ENCODE measurements at regions not wholly inside any gene's neighbourhood (a gene's known extent, or its start where the extent isn't known, plus 50 kb on each side); places are given as distances from the start of the nearest gene placed in this dataset.

- intact Hi-C loops (cut with DNase I; ENCODE audit: low total_unique reads): no loop called here
- no peaks in the 10 kb centered on the region for H3K36me3 ChIP-seq (ENCODE audit: low read depth, missing control alignments)
- no peak for DNase-seq
- TF ChIP-seq POLR2A (IDR thresholded peaks at IDR 0.05): no peak
- TF ChIP-seq, protein P1, sequence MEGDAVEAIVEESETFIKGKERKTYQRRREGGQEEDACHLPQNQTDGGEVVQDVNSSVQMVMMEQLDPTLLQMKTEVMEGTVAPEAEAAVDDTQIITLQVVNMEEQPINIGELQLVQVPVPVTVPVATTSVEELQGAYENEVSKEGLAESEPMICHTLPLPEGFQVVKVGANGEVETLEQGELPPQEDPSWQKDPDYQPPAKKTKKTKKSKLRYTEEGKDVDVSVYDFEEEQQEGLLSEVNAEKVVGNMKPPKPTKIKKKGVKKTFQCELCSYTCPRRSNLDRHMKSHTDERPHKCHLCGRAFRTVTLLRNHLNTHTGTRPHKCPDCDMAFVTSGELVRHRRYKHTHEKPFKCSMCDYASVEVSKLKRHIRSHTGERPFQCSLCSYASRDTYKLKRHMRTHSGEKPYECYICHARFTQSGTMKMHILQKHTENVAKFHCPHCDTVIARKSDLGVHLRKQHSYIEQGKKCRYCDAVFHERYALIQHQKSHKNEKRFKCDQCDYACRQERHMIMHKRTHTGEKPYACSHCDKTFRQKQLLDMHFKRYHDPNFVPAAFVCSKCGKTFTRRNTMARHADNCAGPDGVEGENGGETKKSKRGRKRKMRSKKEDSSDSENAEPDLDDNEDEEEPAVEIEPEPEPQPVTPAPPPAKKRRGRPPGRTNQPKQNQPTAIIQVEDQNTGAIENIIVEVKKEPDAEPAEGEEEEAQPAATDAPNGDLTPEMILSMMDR (IDR thresholded peaks at IDR 0.05): no peak
- H3K9me3 ChIP-seq: no peaks in the 10 kb centered on the region
- H3K4me3 ChIP-seq: no peak overlapping the region
- H3K27me3 ChIP-seq: no peaks in the 10 kb centered on the region
- H3K4me1 ChIP-seq: no peaks in the 10 kb centered on the region
- no peak overlapping the region for H3K27ac ChIP-seq
Observed at GRCh38 chr14:45678163-45678562, 425.2 kb upstream of the MIS18BP1 start.

DNA sequence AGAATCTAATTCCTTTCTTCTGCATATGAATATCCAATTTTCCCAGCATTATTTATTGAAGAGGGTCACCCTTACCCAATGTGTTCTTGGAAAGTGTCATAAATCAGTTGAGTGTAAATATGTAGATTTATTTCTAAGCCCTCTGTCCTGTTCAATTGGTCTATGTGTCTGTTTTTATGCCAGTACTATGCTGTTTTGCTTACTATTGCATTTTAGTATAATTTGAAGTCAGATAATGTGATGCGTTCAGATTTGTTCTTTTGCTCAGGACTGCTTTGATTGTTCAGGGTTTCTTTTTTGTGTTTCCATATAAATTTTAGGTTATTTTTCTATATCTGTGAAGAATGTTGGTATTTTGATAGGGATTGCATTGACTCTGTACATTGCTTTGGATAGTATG is 420.4 kb upstream of the MIS18BP1 start:
- H3K27ac ChIP-seq: no peak overlapping the region
- H3K9me3 ChIP-seq: no peaks in the 10 kb centered on the region
- 87 to 97% methylated on average over 1 of the region's 1 CpG for WGBS, 2 donors
- intact Hi-C loops (cut with DNase I; ENCODE audit: low total_unique reads): no loop called here
- H3K4me1 ChIP-seq: no peaks in the 10 kb centered on the region
- DNase-seq: no peak
- H3K27me3 ChIP-seq: no peaks in the 10 kb centered on the region
- no peak overlapping the region for H3K4me3 ChIP-seq
- H3K36me3 ChIP-seq (ENCODE audit: low read depth, missing control alignments): no peaks in the 10 kb centered on the region
- TF ChIP-seq, protein P1 (IDR thresholded peaks at IDR 0.05): no peak
- no peak for TF ChIP-seq POLR2A (IDR thresholded peaks at IDR 0.05)

DNA sequence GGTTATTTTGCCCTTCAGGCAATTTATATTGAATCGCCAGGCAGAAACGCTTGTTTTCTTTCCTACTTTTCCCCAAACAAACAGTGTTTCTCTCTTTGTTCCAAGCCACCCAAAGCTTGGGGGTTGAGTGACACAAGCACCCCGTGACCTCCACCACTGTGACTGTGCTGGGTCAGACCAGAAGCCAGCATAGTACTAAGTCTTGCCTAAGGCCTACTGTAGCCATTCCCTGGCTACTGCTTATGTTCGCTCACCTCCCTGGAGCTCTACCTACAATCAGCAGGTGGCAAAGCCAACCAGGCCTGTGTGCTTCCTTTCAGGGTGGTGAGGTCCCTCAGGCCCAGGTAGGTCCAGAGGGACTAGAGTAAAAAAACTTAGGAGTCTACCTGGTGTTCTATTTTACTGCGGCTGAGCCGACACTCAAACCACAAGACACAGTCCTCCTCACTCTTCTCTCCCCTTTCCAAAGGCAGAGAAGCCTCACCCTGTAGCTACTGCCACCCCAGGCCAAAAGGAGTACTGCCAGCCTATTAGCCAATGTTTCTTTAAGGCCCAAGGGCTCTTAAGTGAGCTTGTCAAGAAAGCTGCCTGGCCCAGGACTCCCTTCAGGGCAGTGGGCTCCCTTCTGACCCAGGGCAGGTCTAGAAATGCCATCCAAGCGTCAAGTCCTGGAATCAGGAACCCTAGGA is 411.8 kb upstream of the MIS18BP1 start:
- Histone ChIP-seq H3K27me3 (no peaks in the 10 kb centered on the region), H3K36me3 (ENCODE audit: low read depth, missing control alignments) (no peaks in the 10 kb centered on the region), H3K9me3 (no peaks in the 10 kb centered on the region), H3K27ac (no peak overlapping the region), H3K4me3 (no peak overlapping the region), H3K4me1 (no peaks in the 10 kb centered on the region)
- 92 to 94% methylated on average over 7 of the region's 7 CpGs for WGBS, 2 donors
- intact Hi-C loops (cut with DNase I; ENCODE audit: low total_unique reads): no loop called here
- TF ChIP-seq, protein P1 (IDR thresholded peaks at IDR 0.05): peak in 1 of 3 experiments; percentile 10
- TF ChIP-seq POLR2A (IDR thresholded peaks at IDR 0.05): no peak
- DNase-seq: no peak

- DNase-seq: no peak
- no peaks in the 10 kb centered on the region for H3K36me3 ChIP-seq (ENCODE audit: low read depth, missing control alignments)
- 60 to 64% methylated on average over 4 of the region's 4 CpGs for WGBS, 2 donors
- intact Hi-C loops (cut with DNase I; ENCODE audit: low total_unique reads): no loop called here
- TF ChIP-seq, protein P1 (IDR thresholded peaks at IDR 0.05): no peak
- no peak for TF ChIP-seq POLR2A (IDR thresholded peaks at IDR 0.05)
- H3K27ac ChIP-seq: no peak overlapping the region
- no peaks in the 10 kb centered on the region for H3K27me3 ChIP-seq
- H3K4me1 ChIP-seq: no peaks in the 10 kb centered on the region
- no peaks in the 10 kb centered on the region for H3K9me3 ChIP-seq
- H3K4me3 ChIP-seq: no peak overlapping the region
Observed at GRCh38 chr14:45658917-45659299, 405.9 kb upstream of the MIS18BP1 start.

GRCh38 chr14:45658226-45658916 is 405.4 kb upstream of the MIS18BP1 start:
- H3K27me3 ChIP-seq: no peaks in the 10 kb centered on the region
- intact Hi-C loops (cut with DNase I; ENCODE audit: low total_unique reads): no loop called here
- TF ChIP-seq POLR2A (IDR thresholded peaks at IDR 0.05): no peak
- TF ChIP-seq, protein P1 (IDR thresholded peaks at IDR 0.05): no peak
- DNase-seq: no peak
- H3K9me3 ChIP-seq: no peaks in the 10 kb centered on the region
- no peak overlapping the region for H3K4me3 ChIP-seq
- 87 to 88% methylated on average over 3 of the region's 3 CpGs for WGBS, 2 donors
- H3K36me3 ChIP-seq (ENCODE audit: low read depth, missing control alignments): no peaks in the 10 kb centered on the region
- no peak overlapping the region for H3K27ac ChIP-seq
- no peaks in the 10 kb centered on the region for H3K4me1 ChIP-seq
